GM21447 (cell line): ENCODE measurements at regions not wholly inside any gene's neighbourhood (a gene's known extent, or its start where the extent isn't known, plus 50 kb on each side); places are given as distances from the start of the nearest gene placed in this dataset.

Experiments used
- ATAC-seq: cut with Tn5 transposase; IDR thresholded peaks from one replicate; pipeline ENCODE4 v1.9.1; 2021; ENCODE audit not compliant: unreplicated experiment

DNA sequence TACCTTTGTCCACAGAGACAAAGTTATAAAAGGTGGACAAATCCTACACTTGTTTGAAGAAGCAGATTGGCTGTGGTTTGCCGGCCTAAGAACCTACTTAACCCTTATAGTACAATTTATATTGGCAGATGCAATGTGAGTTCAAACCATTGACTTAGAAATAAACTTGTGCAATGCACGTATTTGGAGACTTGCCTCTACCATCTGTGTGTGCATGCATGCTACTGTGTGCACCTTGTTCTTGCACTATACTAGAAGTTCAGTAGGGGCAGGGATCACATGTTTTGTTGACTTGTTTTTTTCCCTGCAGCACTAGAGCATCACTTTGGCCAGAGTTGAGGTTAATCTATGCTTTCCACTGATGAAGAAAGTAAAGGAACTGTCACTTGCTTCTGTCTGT, 163.1 kb upstream of the SERP2 start:
- no peak for ATAC-seq

DNA sequence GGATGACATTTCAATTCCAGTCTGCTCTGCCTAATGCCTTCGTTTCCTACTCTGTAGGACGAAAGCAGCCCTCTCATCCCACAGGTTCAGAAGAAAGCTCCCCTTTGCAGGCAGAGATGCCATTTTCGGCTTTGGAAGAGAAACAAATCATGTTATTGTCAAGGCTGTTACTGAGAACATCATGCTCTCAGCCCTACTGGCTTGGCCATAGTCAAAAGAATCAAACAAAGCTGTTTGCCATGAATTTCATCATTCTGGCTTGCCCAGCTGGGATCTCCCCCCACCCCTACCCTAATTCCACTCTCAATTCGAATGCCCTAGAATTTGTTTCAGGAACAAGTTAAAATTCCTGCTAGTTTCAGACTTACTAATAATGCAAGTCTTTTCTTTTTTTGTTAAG, 162.3 kb upstream of the SERP2 start:
- ATAC-seq, result no peak

DNA sequence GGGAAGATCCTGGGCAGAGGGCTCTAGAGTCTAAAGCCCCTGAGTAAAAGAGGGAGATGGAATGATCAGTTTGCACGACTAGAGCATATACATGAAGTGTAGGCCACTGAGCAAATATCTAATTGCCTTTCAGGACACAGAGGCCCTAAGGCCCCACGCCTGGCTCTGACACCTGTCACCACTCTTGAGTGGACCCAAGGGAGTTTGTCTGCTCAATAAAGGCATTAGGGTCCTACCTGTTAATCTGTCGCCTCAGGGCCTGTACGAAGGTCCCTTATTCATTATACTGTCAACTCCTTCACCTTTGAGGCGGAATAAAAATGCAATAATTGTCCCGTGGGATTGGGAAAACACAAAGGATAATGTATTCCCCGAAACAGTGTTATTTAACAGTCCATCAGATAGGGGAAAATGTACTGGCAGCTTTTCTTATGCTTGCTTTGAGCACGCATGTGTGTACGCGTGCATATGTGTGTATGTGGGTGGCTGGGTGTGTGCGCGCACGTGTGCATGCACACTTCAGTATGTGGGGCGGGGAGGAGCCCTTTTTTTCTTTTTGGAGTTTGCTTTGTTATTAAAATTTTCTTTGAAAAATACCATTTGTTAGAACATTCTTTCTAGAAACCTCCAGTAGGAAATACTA, 161.8 kb upstream of the SERP2 start:
- no peak for ATAC-seq

DNA sequence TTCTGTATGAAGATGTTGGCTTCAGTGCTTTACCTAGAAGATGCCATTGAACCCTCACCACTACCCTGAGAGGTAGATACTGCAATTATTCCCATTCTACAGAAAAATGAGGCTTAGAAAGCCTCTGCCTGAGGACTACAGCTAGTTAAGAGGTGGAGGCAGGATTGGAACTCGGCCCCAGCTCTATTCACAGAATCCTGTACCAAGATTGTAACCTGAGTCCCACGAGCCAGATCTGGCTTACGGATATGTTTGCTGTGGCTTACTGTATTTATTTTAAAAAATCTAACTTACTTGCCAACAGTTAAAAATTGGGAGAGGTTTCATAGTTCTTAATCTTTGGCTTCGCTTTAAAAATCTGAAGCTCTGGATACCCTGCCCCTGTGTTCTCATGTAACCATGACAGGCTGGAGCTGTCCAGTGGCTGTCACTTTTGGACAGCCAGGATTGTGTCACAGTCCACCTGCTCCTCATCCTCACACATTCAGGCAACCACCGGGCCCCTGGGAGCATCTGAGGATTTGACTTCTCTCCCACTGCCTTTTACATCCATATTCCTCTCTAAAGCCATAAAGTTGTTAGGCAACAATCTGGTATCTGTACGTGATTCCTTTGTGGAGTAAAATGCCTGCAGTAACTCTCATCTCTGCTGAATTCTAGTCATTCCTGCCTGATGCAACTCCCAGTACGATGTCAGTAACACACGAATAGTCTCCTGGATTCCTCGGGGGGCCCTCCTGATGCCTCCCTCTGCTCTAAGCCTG, 160.8 kb upstream of the SERP2 start:
- no peak for ATAC-seq

DNA sequence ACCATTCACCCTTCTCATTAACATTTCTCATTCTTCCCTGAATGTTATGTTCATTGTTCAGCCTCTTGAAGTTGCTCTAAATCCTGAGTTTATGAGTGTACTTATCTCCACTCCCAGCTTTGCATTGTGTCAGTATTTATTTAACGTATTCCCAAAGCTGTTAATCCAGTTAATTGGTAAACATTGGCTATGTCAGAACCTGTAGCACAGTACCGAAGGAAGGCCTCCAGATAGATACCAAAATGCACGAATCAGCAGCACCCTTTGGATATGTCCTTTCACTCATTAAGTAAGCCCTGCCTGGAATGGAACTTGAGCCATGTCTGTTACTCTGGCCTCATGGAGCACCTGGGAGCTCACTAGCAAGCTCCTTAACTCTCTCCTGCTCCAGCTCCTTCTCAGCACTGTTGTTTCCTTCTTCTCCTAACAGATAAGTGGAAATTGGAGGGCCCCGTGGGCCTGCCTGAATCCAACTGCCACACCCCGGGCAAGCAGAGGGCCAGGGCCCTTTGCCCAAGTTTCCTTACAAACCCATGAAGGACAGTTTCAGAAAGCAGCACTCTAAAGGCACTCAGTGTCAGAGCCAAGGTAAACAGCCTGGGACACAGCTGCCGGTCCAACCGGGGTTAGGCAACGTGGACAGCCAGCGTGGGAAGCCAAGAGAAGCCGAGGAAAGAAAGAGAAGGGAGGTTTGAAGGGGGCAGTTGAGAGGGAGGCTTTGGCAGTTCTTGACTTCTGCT, 155.0 kb upstream of the SERP2 start:
- ATAC-seq, result no peak

DNA sequence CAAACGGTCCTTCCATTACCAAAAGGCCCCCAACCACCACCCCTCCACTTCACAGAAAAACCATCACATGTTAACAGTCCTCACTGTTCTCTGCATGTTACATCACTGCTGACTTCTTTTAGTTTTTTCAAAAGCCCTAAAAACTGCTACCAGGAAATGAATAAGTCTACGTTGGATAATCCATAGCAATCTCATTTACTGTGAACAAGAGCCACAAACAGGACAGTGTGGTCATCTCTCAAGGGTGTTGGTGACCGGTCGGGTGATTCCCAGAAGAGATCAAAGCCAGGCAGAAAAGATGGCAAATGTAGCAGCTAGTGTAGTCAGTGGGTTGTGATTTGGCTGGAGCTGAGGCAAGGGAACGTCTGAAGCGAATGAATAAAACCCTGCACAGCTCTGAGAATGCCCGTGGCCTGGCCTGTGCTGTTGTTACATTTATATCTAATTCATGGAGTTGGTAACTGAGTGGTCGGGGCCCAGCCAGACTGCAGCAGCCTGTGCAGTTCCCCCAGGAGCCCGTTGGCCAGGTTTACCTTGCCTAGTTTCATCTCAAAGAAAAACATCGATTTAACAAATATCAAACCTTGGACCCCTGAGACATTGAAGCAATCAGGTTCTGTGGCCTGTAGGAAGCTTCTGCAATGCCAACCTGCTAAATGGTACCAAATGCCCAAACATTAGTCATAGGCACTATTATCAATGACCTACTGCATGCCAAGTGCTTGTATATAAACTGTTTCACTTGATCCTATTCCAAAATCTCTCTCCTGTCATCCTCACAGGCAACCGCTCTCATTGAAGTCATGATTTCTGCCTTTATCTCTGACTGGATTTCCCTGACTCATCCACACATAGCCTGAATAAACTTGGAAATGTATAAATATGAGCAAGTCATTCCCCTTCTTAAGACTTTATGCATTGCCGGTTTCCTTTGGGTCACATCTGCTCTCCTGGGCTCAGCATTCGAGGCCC, 153.8 kb upstream of the SERP2 start:
- no peak for ATAC-seq

DNA sequence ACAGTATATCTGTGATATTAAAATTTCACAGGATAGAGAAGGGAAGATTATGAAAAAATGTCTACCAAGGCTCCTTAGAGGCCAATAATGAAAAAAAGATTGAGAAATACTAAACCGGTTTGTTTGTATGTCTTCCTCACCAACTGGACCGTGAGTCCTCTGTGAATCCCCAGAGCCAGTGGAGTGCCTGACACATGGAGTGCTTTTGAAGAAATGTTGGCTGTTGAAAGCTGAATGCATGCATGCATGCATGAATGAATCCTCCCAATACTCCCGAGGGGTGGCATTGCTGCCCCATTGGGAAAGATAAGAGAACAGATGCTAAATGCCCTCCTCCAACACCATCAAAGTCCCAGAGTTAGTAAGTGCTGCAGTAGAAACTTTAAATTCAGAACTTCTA, 152.7 kb upstream of the SERP2 start:
- ATAC-seq, result no peak

DNA sequence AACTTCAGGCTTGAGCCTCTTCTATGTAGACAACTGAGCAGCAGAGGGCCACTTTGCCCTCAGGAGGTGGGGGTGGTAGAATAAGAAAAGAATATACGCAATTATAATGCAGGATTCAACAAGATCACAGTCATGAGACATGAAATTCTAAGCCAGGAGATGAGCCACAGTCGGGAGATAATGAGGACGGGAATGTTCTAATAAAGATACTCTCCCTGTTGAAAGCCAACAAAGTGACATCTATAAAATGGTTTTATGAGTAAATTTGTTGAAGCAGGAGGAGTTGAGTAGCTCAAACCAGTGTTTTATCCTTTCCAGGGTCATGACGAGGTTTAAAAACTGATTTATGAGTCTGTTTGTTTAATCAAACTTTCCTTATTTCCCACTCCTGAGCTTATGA, 152.0 kb upstream of the SERP2 start:
- no peak for ATAC-seq

DNA sequence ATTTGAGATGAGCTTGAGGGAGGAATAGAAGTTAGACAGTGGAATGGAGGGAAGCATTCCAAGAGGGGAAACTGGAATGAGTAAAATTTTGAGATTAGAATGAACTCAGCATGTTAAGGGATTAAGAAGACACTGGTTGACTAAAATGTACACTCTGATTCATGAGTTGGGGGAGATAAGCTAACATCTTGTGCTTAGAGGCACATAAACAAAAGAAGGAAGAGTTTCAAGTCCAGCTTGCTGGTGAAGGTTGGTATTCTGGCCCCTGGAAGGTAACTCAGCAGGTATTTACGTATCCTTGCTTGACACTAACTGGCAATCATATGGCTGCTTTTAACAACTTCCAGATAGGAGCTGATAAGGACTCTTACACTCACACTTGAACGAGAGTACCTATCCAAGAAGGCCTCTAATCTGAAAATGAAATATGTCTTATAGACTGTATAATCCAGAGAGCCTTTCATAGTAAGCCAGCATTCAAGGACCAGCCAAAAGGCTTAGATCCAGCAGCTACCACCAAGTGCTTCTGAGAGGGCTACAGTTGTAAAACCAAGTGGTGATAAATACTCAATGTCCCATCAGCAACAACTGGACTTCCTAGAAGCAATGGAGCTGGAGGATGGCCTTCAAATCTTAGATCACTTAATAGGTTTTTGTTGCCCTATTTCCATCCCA, 149.7 kb upstream of the SERP2 start:
- no peak for ATAC-seq

DNA sequence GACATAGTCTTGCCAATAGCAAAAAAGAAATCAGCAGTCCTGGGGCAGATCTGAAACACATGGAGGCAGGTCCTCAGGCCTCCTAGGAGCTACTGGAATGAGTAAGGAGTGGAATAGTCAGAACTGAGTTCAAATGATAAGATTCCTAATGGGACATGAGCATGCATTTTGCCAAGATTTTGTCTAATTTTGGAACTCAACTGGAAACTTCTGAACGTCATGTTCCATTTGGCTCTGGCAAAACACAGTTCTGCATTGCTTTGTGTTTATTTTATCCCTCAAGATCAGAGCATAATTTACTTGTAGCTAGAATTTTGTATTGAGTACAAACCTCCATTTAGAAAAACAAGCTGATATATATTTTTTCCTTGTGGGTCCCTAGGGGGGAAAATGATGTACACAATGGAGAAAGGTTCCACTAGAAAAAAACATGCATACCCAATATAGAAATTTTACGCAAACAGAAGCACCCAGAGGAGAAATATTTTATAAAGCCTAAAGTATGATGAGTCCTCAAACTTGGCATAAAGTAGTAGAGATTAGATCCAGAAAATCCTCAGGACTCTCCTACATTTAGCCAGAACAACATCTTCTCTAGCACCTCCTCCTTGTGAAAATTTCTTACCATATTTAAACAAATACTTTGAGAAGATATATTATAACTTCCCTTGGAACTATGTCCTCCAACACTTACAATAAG, 149.0 kb upstream of the SERP2 start:
- no peak for ATAC-seq

DNA sequence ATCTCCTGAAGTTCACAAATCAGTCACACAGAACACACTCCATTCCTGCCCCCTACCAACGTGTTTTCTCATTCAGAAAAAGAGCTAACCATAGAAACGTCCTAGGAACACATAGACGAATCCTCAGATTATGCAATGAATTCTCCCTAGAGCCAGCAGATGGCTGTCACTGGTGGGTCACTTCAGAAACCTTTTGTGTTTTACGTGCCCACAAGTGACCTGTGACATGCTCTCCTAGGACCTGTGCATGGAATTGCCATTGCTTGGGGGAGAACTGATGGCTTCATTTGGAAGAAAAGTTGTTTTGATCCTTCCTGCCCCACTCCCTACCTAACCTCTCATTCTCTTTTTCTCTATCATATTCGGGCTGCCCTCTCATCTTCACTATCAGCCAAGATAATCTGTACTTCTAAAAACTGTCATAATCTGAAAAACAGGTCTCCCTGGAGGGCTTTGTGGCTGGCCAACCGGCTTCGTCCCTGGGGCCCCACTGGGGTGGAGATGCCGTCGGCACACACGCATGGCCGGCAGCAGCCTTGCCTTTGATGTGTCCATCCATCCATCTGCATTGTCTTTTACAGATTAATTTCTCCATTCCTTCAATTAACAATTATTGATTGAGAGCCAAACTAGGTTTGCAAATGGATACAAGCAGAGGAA, 144.1 kb upstream of the SERP2 start:
- ATAC-seq, result no peak

DNA sequence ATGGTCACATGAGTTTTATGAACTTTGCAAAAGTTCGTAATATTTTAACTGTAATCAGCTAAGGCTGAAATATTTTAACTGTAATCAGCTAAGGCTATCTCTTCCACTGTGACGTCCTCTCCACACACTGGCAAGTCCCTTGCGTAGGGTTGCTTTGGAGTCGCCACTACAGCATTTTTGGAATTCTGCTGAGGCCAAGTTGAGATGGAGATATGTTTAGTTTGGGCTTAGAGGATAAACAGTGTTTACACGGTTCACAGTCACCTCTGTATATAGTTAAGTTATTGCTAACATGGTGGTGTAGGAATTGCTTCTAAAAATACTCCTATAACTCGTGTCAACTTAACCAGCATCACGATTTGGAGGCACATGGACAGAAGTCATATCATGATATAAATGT, 143.6 kb upstream of the SERP2 start:
- ATAC-seq, result no peak

DNA sequence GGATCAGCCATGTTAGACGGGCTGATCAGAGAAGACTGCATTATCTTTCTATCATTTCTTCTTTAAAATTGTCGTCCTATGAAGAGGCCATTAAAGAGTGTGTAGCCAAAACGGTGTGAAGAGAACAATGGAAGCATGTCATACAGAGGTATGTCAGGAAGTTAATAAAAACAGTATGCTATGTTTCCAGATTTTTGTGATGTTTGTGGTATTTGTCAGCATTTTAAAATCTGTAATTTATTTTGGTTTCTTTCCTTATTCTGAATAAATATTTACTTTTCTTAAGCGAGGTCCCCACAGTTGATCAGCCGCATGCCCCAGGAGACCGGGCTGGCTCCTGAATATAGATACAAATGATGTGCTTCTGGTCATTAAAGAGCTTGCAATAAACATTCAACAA, 142.9 kb upstream of the SERP2 start:
- no peak for ATAC-seq

DNA sequence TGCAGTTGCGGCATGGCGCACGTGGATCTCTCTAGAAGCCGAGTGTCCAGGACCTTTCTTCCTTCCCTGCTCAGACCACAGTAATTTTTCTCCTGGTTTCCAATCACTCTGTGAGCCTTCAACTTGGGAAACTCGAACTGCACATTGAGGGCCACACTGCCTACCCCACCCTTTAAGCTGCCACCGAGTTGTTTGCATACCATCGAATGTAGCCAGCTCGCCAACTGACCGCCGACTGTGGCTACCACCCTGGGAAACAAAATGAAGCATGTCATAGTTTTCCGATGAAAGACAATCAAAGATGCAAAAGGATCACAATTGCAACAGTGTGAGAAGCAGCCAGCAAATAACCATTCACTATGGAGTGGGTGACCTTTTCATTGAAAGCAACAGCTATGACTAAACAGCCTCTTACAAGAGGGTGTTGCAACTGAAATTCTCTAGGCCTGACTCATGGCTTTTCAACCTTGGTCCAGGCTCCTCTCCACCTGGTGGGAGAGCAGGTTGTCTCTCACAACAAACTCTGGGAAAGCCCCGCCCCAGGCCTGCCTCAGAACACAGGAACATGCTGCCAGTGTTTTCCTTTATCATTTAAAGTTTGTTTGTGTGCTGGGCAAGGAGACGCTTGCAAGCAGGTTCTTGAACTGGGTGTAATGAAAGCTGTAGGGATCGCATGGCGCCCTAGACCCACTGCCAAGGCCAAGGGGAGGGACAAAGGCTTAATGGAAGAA, 141.7 kb upstream of the SERP2 start:
- no peak for ATAC-seq

DNA sequence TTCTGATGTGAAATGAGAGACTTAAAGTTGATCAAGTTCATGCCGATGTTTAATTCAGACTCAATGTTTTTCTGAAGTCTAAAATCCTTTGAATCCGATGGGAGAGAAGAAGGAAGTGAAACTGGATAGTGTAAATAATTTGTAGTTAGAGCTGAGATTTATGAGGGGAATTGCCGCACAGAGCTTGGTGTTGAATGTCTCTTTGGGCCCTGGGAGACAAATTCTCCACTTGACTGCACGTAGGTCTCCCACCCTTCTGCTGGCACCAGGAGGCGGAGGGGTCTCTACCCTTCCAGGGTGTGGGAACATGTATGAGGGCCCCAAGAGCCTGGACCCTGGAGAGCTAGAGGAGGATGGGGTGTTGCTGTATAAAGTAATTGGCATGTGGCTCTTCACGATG, 140.8 kb upstream of the SERP2 start:
- no peak for ATAC-seq

DNA sequence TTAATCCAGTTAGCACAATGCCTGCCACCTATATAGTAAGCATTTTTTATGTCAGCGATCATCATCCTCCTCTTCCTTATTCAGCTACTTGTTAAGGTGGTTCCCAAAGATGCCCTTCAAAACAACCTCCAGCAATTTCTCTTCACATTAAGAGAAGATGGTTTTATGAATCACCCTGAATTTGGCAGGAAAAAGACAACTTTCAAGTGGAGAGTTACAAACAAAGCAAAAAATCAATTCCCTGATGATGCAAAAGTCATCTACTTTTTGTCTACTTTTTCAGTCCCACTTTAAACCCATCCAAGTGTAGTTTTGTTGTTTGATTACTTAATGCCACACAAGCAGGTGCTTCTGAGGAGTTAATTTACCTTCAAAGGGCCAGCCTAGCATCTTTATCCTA, 139.1 kb upstream of the SERP2 start:
- ATAC-seq, result no peak

DNA sequence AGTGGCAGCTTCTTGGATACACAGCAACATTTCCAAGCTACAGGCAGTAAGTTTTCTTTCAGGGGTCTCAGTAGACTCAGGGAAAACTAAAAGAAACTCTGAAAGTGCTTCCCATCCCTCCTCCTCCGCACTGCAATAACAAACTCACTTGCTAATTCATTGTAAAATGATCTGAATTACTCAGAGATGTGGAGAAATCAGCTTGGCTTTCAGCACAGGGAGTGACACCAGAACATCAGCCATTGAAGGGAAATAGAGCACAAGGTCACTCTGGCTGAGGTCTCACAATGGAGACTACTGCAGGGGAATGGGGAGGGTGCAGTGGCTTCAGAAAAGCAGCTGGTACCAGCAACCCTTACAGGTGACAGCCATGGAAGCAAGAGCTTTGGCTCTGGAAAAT, 137.3 kb upstream of the SERP2 start:
- no peak for ATAC-seq

DNA sequence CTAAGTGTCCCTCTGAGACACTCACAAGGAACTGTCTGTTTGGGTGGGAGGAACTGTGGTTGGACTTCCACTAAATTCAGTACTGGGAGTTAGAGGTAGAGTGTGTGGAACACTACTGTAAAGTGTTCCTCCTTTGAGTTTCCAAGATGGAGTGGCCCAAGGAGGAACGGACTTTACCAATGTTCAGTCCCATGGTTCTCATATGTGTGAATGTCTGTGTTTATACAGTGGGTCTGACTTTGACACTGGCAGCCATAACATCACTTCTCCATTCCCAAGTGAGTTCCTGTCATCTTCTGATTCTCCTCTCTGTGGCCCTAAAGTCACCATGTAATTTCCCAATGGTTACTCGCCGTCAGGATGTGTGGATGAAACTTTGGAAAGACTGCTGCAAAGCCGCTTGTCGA, 136.8 kb upstream of the SERP2 start:
- no peak for ATAC-seq

DNA sequence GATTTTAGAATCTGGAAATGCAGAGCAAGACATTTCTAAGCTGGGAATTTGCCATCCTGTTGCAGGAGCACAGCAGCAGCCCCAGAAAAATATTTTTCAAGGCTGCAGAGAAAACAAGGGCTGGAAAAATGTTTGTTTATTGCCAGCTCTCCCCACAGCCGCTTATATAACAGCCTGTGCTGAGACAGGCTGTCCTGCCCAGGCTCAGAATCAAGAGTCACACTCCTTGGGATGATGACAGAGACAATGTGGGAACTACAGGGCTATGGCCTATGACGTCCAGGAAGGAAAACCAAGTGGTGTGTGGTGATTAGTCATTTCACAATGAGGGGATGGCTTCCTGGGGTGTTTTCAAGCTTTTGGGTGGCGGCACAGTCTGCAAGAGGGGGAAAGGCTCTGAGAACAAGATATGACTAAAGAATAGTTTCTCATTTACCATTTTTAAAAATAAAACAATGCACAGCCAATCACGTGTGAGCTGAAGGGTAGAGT, 136.3 kb upstream of the SERP2 start:
- peak; percentile 84 for ATAC-seq
